ENCODE measurements at regions not wholly inside any gene's neighbourhood (a gene's known extent, or its start where the extent isn't known, plus 50 kb on each side); places are given as distances from the start of the nearest gene placed in this dataset.

DNA sequence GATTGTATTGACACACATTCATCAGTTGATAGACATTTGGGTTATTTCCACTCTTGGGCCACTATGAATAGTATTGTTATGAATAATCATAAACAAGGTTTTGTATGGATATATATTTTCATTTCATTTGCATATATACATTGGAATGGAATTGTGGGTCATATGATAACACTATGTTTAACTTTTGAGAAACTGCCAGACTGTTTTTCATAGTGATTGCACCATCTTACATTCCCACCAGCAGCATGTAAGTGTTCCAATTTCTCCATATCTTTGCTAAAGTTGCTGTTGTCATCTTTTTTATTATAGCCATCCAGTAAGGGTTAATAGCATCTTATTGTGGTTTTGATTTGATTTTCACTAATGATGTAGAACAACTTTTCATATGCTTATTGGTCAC, 198.5 kb upstream of the PPFIA2 start:
- DNase-seq (ENCODE audit: low read depth) = no peak

DNA sequence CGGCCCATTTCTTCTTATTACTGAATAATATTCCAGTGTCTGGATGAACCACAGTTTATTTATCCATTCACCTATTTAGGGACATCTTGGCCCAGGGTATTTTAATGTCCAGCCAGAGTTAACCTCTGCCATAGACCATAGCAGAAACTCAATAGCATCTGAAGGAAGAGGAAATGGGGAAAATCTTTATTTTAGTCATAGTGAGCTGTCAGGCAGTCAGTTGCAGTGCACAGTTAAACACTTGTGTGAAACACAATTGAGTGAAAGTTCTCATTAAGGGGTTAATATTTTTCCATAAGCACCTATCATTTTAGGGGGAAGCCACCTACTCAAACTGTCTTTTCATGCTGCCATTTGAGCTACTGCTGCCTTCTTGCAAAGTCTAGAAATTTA, 197.3 kb upstream of the PPFIA2 start:
- DNase-seq (ENCODE audit: low read depth) = no peak

DNA sequence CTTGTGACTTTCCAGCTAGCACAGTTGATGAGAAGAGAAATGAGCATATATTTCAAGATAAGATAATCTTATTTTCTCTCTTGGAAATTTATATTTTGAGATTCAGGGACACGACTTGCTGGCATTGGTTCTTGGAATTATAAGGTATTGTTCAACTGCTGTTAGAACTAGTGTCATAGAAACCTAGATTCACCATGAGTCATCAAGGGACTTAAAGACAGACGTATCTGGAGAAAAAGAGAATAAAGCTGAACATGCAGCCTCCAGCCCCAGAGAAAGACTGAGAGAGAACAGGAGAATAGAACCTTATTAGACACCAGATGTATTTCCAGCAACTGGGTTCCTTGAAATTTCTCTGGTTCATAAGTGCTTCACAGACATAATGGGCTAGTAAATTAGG, 194.4 kb upstream of the PPFIA2 start:
- DNase-seq (ENCODE audit: low read depth) = no peak

DNA sequence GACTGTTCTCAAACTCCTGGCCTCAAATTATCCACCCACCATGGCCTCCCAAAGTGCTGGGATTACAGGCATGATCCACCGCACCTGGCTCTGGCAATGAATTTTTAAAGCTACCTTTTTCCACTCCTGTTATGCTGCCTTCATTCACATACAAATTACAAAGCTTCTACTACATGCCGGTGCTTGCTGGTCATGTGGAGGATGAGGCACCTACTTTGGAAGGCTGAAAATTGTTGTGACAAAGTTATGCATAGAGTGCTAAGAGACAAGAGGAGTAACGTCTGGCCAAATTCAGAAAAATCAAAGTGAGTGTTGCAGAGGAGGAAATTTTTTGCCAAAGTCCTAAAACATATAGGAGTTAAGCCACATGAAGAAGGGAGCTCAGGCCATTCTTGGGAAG, 191.7 kb upstream of the PPFIA2 start:
- DNase-seq (ENCODE audit: low read depth) = no peak

DNA sequence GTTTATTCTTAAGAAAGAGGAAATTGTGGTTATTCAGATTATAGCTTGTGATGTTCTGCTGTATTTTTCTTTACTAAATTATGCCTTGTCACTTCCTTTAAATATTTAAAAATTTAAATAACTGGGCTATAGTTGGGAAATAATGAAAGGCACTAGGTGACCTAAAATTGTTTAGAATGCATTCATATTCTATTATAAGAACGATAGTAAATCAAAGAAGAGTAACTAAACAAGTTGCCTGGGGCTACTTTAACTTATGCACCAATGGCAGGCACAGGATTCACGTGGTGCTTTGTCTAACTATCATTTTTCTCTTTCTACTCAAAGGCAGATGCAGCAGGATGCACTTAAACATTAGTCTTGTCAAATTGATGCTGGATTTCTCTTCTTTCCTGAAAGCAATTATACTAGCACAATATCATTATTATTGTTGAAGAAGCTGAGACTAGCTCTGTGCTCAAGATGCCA, 190.7 kb upstream of the PPFIA2 start:
- DNase-seq (ENCODE audit: low read depth) = no peak

DNA sequence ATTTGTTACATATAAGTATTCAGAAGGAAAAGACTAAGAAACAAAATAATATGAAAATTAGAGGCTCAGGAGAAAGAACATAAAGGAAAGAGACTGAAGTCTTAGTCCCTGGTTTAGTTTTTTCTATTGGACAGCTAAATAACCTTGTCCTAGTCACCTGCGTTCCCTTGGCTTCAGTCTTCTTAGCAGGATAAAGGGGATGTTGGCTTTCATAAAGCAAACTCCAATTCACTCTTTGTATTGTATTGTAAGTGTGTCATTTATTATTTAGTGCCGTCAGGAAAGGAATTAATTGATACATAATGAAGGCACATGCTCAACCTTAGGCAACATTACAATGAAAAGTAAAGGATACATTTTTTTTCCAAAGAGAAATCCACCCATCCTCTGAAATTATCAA, 190.3 kb upstream of the PPFIA2 start:
- no peak for DNase-seq (ENCODE audit: low read depth)

DNA sequence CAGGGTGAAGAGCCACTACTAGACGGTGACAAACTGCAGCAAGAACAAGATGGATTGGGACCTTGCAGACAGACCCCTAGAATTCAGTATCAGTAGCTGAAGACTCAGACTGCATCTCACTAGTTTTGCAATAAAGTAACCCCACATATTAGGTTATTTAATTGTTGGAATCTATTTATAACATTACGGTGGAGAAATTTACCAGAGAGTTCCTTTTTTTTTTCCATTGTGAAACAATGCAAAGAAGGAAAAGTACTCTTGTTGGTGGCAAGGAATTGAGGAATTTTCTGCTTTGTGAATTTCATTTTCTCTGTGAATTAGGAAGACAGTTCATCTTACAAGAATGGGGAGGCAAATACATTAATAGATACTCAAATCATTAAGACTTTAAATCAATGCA, 185.7 kb upstream of the PPFIA2 start:
- no peak for DNase-seq (ENCODE audit: low read depth)

DNA sequence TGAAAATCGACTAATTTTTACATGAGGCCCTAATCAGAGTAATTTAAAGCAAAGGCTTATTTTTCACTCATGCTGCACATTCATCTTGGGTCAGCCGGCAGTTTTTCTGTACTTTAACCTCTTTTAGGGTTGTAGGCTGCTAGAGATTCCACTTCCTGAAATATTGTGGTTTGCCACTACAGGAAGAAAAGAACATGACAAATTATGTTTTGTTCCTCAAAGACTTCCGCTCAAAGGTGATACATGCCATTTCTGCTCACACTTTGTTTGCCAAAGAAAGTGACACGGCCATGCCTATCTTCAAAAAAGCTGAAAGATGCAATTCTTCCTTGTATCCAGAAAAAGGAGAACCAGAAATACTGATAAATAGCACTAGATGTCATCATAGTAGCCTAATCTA, 183.4 kb upstream of the PPFIA2 start:
- DNase-seq (ENCODE audit: low read depth) = no peak

DNA sequence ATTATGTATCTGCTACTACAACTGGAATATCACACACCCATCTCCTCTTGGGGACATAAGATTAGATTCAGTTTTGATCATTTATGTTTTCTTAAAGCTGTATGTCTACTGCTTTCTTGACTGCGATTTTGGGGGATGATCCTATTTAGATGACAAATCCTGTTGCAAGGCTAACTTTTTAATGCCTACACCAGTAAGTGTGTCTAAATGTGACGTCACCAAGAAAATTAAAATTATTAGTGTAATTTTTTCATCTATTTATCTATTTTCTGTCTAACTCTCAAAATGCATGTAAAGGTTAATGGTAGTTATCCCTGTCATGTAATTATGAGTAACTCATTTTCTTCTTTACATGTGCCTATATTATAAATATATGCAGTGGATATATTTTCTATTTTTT, 170.9 kb upstream of the PPFIA2 start:
- no peak for DNase-seq (ENCODE audit: low read depth)

DNA sequence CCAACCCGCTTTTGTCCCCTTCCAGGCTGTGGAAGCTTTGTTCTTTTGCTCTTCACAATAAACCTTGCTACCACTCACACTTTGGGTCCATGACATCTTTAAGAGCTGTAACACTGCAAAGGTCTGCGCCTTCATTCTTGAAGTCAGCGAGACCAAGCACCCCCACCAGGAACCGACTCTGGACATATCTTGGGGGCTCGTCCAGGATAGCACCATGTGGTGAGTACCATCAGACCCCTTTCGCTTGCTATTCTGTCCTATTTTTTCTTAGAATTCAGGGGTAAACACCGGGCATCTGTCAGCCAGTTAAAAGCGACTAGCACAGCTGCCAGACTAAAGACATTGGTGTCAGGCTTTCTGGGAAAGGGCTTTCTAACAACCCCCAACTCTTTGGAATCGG, 137.6 kb upstream of the PPFIA2 start:
- DNase-seq (ENCODE audit: low read depth) = no peak

DNA sequence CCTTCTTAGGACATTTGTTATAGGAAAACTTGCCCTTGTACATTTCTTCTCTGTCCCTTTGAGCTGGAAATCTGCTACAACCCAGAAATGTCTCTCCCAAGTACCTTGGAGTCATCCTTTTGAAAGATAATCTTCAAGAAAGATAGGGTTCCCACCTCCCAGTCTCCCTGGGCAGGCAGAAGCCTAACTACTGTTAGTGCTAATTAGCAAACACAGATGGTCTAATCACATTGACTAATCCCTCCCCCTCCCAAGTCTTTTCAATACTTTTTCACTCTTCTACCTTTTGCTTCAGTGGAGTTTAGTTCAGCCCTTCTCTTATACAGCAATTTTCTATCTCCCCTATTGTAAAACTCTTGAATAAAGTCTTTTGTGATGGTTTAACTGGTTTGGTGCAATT, 129.8 kb upstream of the PPFIA2 start:
- no peak for DNase-seq (ENCODE audit: low read depth)

DNA sequence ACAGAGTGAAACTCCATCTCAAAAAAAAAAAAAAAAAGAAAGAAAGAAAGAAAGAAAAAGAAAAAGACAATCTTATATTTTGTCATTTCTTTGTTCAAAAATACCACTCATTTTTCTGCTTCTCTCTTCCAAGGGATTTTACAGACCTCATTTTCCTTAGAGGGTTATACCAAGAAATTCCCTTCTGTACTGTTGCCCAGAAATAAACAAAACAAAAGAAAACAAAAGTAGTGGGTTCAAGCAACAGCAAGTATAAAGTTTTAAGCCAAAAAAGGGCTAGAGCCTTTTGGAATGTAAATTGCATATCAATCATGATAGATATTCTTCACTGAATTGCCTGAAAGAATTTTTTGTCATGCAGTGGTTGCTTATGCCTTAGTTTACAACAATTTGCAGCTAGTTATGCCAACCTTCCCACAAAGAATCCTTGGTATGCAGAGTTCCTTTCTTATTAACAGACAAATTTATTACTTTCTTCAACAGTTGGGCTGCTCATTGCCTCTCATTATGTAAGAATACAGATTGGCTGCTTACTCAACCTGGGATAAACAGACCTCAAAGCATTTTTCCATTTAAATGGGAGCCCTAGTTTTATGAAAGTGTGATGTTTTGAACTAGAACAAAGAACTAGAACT, 129.1 kb upstream of the PPFIA2 start:
- DNase-seq (ENCODE audit: low read depth) = no peak

DNA sequence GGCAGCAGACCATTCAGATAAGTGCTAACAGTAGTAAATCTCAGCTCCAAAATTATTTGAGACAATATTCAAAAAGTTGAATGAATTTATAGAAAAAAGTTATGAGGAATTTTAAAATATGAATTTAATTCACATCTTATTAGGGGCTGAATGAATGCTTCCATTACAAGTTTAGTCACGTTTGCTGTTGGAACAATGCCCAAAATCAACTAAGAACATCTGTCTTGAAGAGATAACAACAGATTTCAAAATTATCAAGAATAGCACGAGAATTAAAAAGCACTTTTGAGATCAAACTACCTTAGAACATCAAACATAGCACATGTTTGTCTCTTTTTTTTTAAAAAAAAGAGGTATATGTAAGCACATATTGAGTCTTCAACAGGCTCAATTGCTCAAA, 115.4 kb upstream of the PPFIA2 start:
- DNase-seq (ENCODE audit: low read depth) = no peak

DNA sequence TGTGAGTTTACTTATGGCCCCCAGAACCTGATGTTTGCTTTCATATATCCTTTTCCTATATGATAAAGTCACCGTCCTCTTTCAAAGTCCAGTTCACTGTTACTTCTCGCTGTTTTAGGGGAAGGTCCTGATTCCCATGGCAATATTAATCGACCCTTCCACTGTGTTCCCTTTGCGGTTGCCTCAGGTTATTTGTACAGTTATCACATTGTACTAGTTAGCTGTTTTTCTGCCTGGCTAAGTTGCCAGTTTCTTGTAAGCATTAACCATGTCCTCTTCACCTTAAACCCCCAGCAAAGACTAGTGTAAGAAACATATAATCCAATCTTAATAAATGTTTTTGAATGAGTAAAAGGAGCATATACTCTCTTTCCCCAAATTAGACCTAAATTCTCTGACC, 115.0 kb upstream of the PPFIA2 start:
- DNase-seq (ENCODE audit: low read depth) = no peak

DNA sequence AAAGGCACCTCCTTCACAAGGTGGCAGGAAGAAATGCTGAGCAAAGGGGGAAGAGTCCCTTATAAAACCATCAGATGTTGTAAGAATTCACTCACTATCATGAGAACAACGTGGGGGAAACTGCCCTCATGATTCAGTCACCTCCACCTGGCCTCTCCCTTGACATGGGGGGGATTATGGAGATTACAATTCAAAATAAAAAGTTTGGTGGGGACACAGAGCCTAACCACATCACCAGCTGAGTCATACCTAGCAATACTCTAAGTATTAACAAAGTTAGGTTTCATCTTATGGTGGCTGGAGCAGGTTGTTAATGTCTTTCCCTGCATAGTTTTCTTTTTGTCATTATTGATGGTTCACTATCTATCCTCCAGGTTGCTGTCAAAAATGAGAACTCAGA, 113.2 kb upstream of the PPFIA2 start:
- DNase-seq (ENCODE audit: low read depth) = no peak

DNA sequence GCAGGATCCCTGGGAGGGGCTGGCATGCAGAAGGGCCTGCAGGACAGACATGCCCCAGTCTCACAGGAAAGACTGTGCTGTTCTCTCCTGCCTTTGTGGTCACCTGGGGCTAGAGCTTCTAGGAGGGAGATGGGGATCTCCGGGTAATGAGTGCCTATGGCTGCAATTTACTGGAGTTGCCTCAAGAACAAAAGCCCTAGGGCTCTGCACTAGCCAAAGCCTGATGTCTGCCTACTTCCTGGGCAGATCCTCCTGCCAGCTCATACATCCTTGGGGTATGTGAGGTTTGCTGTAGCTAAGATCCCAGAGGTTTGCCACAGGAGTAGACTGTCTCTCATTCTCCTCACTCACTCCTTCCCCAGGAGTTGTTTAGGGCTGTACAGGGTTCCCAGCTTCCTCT, 106.9 kb upstream of the PPFIA2 start:
- no peak for DNase-seq (ENCODE audit: low read depth)

DNA sequence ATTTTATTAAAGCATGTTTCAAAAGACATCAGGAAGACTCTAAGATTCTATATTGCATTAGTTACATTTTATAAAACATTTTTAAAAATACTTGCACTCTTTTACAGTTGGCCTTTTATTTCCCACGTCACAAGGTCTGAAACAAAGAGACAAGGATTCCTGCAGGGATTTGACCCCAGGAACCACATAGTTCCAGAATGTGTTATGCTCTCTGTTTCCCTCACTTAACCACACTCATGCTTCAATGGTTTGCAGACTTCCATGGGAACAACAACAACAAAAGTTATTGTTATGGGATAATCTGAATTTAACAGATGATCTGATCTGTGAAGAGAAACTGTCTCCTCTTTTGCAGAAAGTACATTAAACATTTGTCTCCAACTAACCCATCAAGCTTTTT, 104.3 kb upstream of the PPFIA2 start:
- DNase-seq (ENCODE audit: low read depth) = no peak

DNA sequence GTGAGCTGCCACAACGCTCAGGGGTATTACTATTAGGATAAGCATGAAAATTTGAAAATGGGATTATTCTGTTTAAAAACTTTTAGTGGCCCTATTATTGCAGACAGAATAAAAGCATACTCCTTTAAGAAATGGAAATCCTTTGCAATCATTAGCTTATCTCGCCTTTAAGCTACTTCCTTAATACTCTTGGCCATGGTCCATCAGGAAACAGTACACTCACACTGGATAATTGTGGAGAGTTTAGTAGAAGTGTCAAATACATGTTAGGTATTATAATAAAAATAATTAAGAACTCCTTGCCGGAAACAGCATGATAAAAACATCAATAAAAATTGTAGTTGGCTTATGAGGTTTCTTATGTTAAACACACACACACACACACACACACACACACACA, 100.4 kb upstream of the PPFIA2 start:
- no peak for DNase-seq (ENCODE audit: low read depth)

DNA sequence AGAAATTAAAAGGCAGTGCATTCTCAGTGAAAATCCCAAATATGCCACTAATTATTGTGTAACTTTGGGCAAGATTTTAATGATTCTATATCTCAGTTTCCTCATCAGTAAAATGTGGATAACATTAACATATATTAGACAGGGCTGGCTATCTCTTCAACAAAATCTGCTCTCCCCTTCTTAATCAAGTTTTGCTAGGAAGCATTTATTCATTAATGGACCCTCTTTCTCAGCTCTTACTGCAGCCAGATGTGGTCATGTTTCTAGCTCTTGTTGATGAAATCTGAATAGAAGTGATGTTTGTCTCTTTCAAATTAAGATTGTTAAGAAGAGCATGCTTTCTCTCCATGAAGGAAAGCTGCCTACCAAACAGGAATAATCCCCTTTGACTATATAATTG, 84.4 kb upstream of the PPFIA2 start:
- DNase-seq (ENCODE audit: low read depth) = no peak

DNA sequence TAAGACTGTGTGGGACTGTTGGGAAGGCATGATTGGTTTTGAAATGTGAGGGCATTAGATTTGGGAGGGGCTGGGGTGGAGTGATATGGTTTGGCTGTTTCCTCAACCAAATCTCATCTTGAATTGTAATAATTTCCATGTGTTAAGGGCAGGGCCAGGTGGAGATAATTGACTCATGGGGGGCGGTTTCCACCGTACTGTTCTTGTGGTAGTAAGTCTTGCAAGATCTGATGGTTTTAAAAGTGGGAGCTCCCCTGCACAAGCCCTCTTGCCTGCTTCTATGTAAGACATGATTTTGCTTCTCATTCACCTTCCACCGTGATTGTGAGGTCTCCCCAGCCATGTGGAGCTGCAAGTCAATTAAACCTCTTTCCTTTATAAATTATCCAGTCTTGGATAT, 76.6 kb upstream of the PPFIA2 start:
- DNase-seq (ENCODE audit: low read depth) = no peak

DNA sequence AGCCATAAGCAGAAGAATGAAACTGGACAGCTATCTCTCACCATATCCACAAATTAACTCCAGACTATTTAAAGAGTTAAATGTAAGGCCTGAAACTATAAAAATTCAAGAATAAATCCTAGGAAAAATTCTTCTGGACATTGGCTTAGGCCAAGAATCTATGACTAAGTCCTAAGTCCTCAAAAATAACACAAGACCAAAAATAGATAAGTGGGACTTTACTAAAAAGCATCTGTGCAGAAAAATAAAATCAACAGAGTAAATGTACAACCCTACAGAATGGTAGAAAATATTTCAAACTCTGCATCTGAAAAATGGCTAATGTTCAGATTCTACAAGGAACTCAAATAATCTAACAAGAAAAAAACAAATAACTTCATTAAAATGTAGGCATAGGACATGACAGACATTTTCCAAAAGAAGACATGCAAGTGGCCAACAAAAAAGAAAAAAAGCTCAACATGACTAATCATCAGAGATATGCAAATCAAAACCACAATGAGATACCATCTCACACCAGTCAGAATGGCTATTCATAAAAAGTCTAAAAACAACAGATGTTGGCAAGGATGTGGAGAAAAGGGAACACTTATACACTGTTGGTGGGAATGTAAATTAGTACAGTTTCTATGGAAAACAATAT, 61.0 kb upstream of the PPFIA2 start:
- DNase-seq (ENCODE audit: low read depth) = no peak

DNA sequence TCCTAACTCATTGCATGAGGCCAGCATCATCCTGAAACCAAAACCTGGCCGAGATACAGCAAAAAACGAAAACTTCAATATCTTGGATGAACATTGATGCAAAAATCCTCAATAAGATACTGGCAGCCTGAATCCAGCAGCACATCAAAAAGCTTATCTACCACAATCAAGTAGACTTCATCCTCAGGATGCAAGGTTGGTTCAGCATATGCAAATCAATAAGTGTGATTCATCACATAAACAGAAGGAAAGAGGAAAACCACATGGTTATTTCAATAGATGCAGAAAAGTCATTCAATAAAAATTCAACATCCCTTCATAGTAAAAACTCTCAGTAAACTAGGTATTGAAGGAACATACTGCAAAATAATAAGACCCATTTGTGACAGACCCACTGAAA, 56.5 kb upstream of the PPFIA2 start:
- no peak for DNase-seq (ENCODE audit: low read depth)

DNA sequence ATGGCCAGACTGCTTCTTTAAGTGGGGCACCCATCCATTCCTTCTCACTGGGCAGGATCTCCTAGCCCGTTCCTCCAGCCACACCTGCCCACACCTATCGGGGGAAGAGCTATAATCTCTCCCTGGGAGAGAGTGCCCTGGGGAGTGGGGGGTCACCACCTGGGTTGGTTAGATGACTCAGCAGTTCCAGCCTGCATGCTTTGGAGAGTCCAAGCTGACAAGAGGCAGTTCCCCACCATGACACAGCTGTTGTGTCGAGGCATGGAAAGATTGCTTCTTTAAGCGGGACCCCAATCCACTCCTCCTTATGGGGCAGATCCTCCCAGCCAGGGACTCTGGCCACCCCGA, 52.6 kb upstream of the PPFIA2 start:
- DNase-seq (ENCODE audit: low read depth) = no peak

DNA sequence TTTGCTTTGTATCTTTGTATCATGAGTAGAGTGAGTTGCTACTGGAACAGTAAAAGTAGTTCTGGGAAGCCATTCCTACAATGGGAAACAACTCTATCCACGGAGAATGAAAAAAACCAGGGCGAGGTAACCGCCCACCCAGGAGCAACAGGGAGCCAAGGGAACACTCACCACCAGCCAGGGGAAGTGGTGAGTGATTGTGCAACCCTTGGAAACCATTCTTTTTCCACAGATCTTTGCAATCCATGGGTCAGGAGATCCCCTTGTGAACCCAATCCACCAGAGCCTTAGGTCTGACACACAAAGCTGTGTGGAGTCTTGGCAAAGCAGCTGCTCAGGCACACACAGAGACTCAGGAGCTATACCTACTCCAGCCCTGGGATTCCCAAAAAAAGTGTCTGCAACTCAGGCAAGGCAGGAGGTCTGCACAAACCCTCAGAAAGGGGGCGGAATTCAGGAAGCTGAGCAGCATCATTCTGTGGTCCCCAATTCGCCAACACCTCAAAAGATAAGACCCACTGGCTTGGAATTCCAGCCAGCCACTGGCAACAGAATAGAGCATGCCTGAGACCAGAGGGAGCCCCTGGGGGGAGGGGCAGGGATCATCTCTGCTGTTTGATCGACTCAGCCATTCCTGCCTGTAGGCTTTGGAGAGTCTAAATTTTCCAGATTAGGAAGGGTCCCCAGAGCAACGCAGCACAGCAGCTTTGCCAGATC, 52.1 kb upstream of the PPFIA2 start:
- no peak for DNase-seq (ENCODE audit: low read depth)
